HL-60 (cell line): ENCODE measurements at regions not wholly inside any gene's neighbourhood (a gene's known extent, or its start where the extent isn't known, plus 50 kb on each side); places are given as distances from the start of the nearest gene placed in this dataset.

Source experiments
- CTCF ChIP-seq: IDR thresholded peaks from one replicate; pipeline ENCODE4 v1.5.1; 2011; ENCODE audit warnings: low read length, control low read depth, inconsistent platforms; ENCODE audit not compliant: insufficient read depth
- GABPA ChIP-seq: IDR thresholded peaks from 2 replicates; pipeline ENCODE4 v1.6.1; 2012; ENCODE audit warnings: low read depth
- POLR2AphosphoS5 ChIP-seq: IDR thresholded peaks from 2 replicates; pipeline ENCODE4 v1.6.1; 2012; ENCODE audit warnings: low read depth
- SPI1 ChIP-seq: IDR thresholded peaks from 2 replicates; pipeline ENCODE4 v1.6.1; 2012; ENCODE audit warnings: low read depth, mild to moderate bottlenecking, borderline replicate concordance

GRCh38 chr5:23164971-23165370, 311.8 kb upstream of the CDH12 start:
- no peak for TF ChIP-seq CTCF
- TF ChIP-seq POLR2AphosphoS5: no peak
- TF ChIP-seq SPI1: no peak
- TF ChIP-seq GABPA: no peak
